ENCODE measurements at regions not wholly inside any gene's neighbourhood (a gene's known extent, or its start where the extent isn't known, plus 50 kb on each side); places are given as distances from the start of the nearest gene placed in this dataset.

DNA sequence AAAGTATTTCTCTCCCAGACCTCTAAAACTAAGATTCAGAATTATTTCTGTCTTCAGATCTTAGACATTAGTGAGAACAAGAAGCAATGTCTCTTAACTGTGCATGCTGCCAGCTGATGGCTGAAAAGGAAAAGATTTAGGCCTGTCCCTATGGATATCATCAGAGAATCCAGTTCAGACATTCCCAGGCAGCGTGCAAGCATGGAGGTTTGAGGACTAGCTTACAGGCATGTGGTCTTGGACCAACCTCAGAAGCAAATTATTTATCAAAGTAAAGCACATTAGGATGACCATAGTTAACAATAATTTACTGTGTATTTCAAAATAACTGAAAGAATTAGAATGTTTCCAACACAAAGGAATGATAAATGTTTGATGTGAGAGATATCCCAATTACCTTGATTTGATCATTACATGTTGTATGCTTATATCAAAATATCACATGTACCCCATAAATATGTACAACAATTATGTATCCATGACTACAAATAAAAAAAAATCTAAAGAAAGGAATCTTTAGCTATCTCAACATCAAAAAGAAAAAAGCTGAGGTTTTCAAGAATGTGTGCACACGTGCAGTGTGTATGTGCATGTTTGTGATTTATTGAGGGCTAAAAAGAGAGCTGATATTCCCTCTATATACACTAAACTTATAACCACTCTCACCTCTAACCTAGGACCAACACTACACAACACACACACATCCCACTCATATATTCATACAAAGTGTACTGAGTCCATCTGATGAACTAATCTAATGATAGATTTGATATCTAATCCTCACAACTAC is 108.9 kb upstream of the THBS1 start:
- Histone ChIP-seq H4K20me1 (ENCODE audit: insufficient read depth) (no peaks in the 10 kb centered on the region), H3K27me3 (ENCODE audit: insufficient read depth, low read depth, low read length) (no peaks in the 10 kb centered on the region), H3K27ac (ENCODE audit: low read length) (no peak overlapping the region), H3K9me3 (ENCODE audit: low read length) (no peaks in the 10 kb centered on the region), H2AFZ (ENCODE audit: low read depth, low read length) (no peak overlapping the region), H3K9me2 (ENCODE audit: insufficient read depth, low read length) (no peaks in the 10 kb centered on the region), H3K9ac (ENCODE audit: low read length) (no peak overlapping the region), H3K4me2 (ENCODE audit: low read length) (no peak overlapping the region), H3K36me3 (ENCODE audit: insufficient read depth, low read length) (no peaks in the 10 kb centered on the region), H3F3A (ENCODE audit: insufficient read depth, low read length, poor library complexity, severe bottlenecking) (no peaks in the 10 kb centered on the region), H3K4me3 (ENCODE audit: low read length) (no peak overlapping the region), H3K79me2 (replicated peaks; ENCODE audit: insufficient read depth, low read length) (no peaks in the 10 kb centered on the region)
- TF ChIP-seq EZH2 (IDR thresholded peaks at IDR 0.05; ENCODE audit: borderline replicate concordance, insufficient read depth, low read length, poor library complexity, severe bottlenecking) (no peak), SMC3 (conservative IDR thresholded peaks at IDR 0.05; ENCODE audit: poor library complexity) (no peak), EP300 (conservative IDR thresholded peaks at IDR 0.05; ENCODE audit: poor library complexity, severe bottlenecking) (no peak), RAD21 (conservative IDR thresholded peaks at IDR 0.05) (no peak), POLR2AphosphoS5 (IDR thresholded peaks at IDR 0.05) (no peak), MXI1 (conservative IDR thresholded peaks at IDR 0.05; ENCODE audit: poor library complexity, severe bottlenecking) (no peak), TAF1 (IDR thresholded peaks at IDR 0.05; ENCODE audit: low read depth) (no peak)
- TF ChIP-seq, protein P1, sequence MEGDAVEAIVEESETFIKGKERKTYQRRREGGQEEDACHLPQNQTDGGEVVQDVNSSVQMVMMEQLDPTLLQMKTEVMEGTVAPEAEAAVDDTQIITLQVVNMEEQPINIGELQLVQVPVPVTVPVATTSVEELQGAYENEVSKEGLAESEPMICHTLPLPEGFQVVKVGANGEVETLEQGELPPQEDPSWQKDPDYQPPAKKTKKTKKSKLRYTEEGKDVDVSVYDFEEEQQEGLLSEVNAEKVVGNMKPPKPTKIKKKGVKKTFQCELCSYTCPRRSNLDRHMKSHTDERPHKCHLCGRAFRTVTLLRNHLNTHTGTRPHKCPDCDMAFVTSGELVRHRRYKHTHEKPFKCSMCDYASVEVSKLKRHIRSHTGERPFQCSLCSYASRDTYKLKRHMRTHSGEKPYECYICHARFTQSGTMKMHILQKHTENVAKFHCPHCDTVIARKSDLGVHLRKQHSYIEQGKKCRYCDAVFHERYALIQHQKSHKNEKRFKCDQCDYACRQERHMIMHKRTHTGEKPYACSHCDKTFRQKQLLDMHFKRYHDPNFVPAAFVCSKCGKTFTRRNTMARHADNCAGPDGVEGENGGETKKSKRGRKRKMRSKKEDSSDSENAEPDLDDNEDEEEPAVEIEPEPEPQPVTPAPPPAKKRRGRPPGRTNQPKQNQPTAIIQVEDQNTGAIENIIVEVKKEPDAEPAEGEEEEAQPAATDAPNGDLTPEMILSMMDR (IDR thresholded peaks at IDR 0.05; ENCODE audit: poor library complexity, severe bottlenecking): no peak
- TF ChIP-seq, protein P2, sequence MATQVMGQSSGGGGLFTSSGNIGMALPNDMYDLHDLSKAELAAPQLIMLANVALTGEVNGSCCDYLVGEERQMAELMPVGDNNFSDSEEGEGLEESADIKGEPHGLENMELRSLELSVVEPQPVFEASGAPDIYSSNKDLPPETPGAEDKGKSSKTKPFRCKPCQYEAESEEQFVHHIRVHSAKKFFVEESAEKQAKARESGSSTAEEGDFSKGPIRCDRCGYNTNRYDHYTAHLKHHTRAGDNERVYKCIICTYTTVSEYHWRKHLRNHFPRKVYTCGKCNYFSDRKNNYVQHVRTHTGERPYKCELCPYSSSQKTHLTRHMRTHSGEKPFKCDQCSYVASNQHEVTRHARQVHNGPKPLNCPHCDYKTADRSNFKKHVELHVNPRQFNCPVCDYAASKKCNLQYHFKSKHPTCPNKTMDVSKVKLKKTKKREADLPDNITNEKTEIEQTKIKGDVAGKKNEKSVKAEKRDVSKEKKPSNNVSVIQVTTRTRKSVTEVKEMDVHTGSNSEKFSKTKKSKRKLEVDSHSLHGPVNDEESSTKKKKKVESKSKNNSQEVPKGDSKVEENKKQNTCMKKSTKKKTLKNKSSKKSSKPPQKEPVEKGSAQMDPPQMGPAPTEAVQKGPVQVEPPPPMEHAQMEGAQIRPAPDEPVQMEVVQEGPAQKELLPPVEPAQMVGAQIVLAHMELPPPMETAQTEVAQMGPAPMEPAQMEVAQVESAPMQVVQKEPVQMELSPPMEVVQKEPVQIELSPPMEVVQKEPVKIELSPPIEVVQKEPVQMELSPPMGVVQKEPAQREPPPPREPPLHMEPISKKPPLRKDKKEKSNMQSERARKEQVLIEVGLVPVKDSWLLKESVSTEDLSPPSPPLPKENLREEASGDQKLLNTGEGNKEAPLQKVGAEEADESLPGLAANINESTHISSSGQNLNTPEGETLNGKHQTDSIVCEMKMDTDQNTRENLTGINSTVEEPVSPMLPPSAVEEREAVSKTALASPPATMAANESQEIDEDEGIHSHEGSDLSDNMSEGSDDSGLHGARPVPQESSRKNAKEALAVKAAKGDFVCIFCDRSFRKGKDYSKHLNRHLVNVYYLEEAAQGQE (IDR thresholded peaks at IDR 0.05; ENCODE audit: borderline replicate concordance): no peak

DNA sequence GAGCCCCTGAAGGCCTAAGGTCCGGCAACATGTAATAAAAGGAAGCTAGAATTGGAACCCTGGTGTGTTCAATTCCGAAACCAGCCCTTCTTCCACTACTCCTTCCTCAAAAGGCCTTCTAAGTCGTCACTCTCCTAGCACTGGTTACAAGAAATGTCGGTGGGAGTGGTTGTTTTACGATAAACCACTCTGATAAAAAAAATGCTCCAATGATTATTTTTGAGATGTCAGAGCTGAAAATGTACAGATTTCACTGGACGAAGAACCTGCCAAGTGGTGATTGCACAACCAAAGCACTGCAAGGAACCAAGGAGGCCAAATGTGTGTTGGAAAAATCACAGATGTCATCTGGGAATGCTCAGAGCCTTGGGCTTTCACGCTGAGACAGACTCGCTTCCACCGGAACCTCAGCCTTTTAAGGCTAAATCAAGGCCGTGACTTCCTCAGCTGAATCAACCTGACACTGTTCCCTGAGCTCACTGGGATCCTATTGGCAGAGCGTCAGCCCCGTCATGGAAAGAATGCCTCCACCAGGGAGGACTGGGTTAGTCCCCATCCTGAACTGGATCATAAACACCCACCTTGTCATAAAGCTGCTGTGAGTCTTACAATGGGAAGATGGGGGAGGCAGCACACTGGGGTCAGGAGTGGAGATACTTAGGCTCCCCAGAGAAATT is 108.1 kb upstream of the THBS1 start:
- Histone ChIP-seq H3F3A (ENCODE audit: insufficient read depth, low read length, poor library complexity, severe bottlenecking) (no peaks in the 10 kb centered on the region), H3K27ac (ENCODE audit: low read length) (no peak overlapping the region), H3K27me3 (ENCODE audit: insufficient read depth, low read depth, low read length) (no peaks in the 10 kb centered on the region), H3K9me2 (ENCODE audit: insufficient read depth, low read length) (no peaks in the 10 kb centered on the region), H3K36me3 (ENCODE audit: insufficient read depth, low read length) (no peaks in the 10 kb centered on the region), H3K9ac (ENCODE audit: low read length) (no peak overlapping the region), H3K79me2 (replicated peaks; ENCODE audit: insufficient read depth, low read length) (no peaks in the 10 kb centered on the region), H3K9me3 (ENCODE audit: low read length) (no peaks in the 10 kb centered on the region), H3K4me3 (ENCODE audit: low read length) (no peak overlapping the region), H3K4me2 (ENCODE audit: low read length) (no peak overlapping the region), H4K20me1 (ENCODE audit: insufficient read depth) (no peaks in the 10 kb centered on the region), H2AFZ (ENCODE audit: low read depth, low read length) (no peak overlapping the region)
- TF ChIP-seq EP300 (conservative IDR thresholded peaks at IDR 0.05; ENCODE audit: poor library complexity, severe bottlenecking) (no peak), MXI1 (conservative IDR thresholded peaks at IDR 0.05; ENCODE audit: poor library complexity, severe bottlenecking) (no peak)
- TF ChIP-seq, protein P1 (IDR thresholded peaks at IDR 0.05; ENCODE audit: poor library complexity, severe bottlenecking): no peak
